Loucy (cell line): ENCODE measurements at regions not wholly inside any gene's neighbourhood (a gene's known extent, or its start where the extent isn't known, plus 50 kb on each side); places are given as distances from the start of the nearest gene placed in this dataset.

ENCODE experiments used
- H2AFZ ChIP-seq: fragments of 200-600 bp; sonication (generic); 2 replicates; pipeline ENCODE4 v1.6.0; 2016; ENCODE audit warnings: antibody characterized with exemption, mild to moderate bottlenecking, low read length, moderate library complexity
- H3F3A ChIP-seq: fragments of 200-600 bp; 2 replicates; pipeline ENCODE4 v1.6.0; 2016; ENCODE audit warnings: antibody characterized with exemption, low read depth, mild to moderate bottlenecking
- H3K27me3 ChIP-seq: fragments of 200-600 bp; sonication (generic); 2 replicates; pipeline ENCODE4 v1.6.1; 2014; ENCODE audit warnings: low read length, mild to moderate bottlenecking; ENCODE audit not compliant: insufficient read depth, poor library complexity, severe bottlenecking
- H3K36me3 ChIP-seq: fragments of 200-600 bp; sonication (generic); 2 replicates; pipeline ENCODE4 v1.6.1; 2016; ENCODE audit warnings: low read length; ENCODE audit not compliant: insufficient read depth
- H3K4me1 ChIP-seq: fragments of 200-600 bp; sonication (generic); 2 replicates; pipeline ENCODE4 v1.5.1; 2014; ENCODE audit warnings: low read length, mild to moderate bottlenecking; ENCODE audit not compliant: insufficient read depth, poor library complexity, severe bottlenecking
- H3K4me2 ChIP-seq: fragments of 200-600 bp; sonication (generic); 2 replicates; pipeline ENCODE4 v1.6.0; 2014; ENCODE audit warnings: antibody characterized with exemption, low read length, low read depth, mild to moderate bottlenecking; ENCODE audit not compliant: poor library complexity, severe bottlenecking
- H3K4me3 ChIP-seq: fragments of 200-600 bp; sonication (generic); 2 replicates; pipeline ENCODE4 v1.5.1; 2014; ENCODE audit warnings: low read length, mild to moderate bottlenecking, mixed read lengths; ENCODE audit not compliant: poor library complexity, severe bottlenecking
- H3K79me2 ChIP-seq: fragments of 200-600 bp; sonication (generic); 2 replicates; pipeline ENCODE4 v1.6.1; 2014; ENCODE audit warnings: low read length; ENCODE audit not compliant: insufficient read depth
- H3K9ac ChIP-seq: fragments of 200-600 bp; sonication (generic); 2 replicates; pipeline ENCODE4 v1.6.0; 2014; ENCODE audit warnings: mild to moderate bottlenecking, low read depth, low read length, moderate library complexity; ENCODE audit not compliant: poor library complexity, severe bottlenecking
- H3K9me2 ChIP-seq: fragments of 200-600 bp; sonication (generic); replicated peaks from 2 replicates; pipeline ENCODE4 v1.6.1; 2016; ENCODE audit warnings: low read depth, low read length, mixed read lengths
- H3K9me3 ChIP-seq: fragments of 200-600 bp; sonication (generic); 2 replicates; pipeline ENCODE4 v1.6.1; 2014; ENCODE audit warnings: mild to moderate bottlenecking, antibody characterized with exemption, low read length, low read depth; ENCODE audit not compliant: insufficient read depth
- H4K20me1 ChIP-seq: fragments of 200-600 bp; sonication (generic); 2 replicates; pipeline ENCODE4 v1.6.0; 2014; ENCODE audit warnings: antibody characterized with exemption, low read length, mild to moderate bottlenecking; ENCODE audit not compliant: insufficient read depth, poor library complexity, severe bottlenecking
- EZH2phosphoT487 ChIP-seq: fragments of 200-600 bp; IDR thresholded peaks from 2 replicates; pipeline ENCODE4 v1.6.1; 2018; ENCODE audit warnings: antibody characterized with exemption, mild to moderate bottlenecking, moderate library complexity, borderline replicate concordance
- TF ChIP-seq, protein P1 (sequence below): fragments of 200-600 bp; sonication (generic); conservative IDR thresholded peaks from 2 replicates; pipeline ENCODE4 v1.5.1; 2014; ENCODE audit warnings: mild to moderate bottlenecking, antibody characterized with exemption, low read length

DNA sequence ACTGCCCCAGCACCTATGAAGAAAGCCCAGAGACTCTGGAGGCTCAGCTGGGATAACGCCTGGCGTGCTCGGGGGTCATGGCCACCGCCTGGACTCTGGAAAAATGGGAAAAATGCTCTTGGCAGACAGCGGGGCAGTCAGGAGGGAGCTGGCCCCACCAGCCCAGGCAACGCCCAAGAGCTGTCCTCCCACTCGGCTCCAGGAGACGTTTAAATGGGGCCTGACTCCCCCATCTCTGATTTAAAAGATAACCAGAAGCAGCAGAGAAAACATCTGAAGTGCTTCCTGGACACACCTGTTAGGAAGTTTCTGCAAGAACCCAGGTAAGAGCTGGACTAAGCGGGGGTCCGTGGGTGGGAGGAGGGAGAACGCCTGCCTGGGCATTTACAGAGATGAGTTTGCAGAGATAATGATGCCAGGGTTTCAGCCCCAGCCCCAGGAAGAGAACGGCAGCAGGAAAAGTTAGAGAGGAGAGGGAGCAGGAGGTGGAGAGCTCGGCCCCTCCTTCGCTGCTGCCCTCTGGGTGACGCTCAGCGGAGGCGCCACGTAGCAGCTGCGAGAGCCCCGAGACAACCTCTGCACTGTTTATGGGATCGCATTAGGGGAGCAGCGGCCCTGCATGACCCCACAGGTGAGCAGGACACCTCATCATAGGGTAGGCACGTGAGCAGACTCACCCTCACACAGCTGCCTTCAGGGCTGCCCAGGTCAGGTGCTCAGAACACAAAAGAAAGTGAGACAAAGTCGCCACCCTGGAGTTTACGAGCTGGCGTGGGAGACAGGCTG lies 83.5 kb upstream of the INSIG1 start:
- no peak overlapping the region for H3K4me3 ChIP-seq
- H3F3A ChIP-seq = no peaks in the 10 kb centered on the region
- H2AFZ ChIP-seq = no peak overlapping the region
- H3K4me1 ChIP-seq = peaks cover 11% of the 10 kb centered on the region
- no peaks in the 10 kb centered on the region for H3K27me3 ChIP-seq
- no peak overlapping the region for H3K4me2 ChIP-seq
- H3K36me3 ChIP-seq = no peaks in the 10 kb centered on the region
- no peaks in the 10 kb centered on the region for H3K9me2 ChIP-seq
- no peaks in the 10 kb centered on the region for H3K9me3 ChIP-seq
- no peaks in the 10 kb centered on the region for H4K20me1 ChIP-seq
- H3K9ac ChIP-seq = no peak overlapping the region
- TF ChIP-seq, protein P1, sequence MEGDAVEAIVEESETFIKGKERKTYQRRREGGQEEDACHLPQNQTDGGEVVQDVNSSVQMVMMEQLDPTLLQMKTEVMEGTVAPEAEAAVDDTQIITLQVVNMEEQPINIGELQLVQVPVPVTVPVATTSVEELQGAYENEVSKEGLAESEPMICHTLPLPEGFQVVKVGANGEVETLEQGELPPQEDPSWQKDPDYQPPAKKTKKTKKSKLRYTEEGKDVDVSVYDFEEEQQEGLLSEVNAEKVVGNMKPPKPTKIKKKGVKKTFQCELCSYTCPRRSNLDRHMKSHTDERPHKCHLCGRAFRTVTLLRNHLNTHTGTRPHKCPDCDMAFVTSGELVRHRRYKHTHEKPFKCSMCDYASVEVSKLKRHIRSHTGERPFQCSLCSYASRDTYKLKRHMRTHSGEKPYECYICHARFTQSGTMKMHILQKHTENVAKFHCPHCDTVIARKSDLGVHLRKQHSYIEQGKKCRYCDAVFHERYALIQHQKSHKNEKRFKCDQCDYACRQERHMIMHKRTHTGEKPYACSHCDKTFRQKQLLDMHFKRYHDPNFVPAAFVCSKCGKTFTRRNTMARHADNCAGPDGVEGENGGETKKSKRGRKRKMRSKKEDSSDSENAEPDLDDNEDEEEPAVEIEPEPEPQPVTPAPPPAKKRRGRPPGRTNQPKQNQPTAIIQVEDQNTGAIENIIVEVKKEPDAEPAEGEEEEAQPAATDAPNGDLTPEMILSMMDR = no peak
- TF ChIP-seq EZH2phosphoT487 = no peak
- H3K79me2 ChIP-seq = no peaks in the 10 kb centered on the region

DNA sequence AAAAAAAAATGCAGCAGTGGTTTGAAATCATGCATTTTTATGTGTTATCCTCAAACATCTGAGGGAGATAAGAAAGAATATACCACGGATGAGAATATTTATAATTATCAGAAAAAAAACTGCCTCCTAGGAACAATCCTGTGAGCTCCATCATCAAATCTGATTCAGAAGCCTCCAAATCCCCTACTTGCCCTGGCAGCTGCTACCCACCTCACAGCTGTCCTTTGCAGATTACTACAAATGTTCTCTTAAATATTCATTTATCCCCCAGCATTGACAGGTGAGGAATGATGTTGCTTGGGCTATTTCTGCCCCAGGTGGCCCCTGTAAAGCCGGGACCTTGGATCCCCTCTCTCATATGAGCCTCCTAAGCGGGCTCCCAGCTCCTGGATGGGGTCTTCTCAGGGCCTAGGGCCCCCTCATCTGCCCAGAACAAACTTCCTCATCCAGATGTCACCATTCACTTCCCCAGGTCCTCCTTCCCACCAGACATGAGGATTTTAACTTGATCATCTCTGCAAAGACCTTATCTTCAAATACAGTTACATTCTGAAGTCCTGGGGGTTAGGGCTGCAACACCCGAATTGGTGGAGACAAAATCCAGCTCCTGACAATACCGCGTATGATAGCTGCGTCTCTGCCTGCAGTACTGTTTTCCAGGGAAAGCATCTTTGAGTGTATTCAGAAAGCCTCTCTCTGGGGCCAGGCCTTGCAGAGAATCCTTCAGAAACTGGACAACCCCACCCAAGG lies 81.9 kb upstream of the INSIG1 start:
- H3K27me3 ChIP-seq = no peaks in the 10 kb centered on the region
- H4K20me1 ChIP-seq = no peaks in the 10 kb centered on the region
- H3K4me1 ChIP-seq = no peaks in the 10 kb centered on the region
- no peaks in the 10 kb centered on the region for H3K36me3 ChIP-seq
- no peaks in the 10 kb centered on the region for H3K9me2 ChIP-seq
- H3F3A ChIP-seq = no peaks in the 10 kb centered on the region
- no peak overlapping the region for H3K9ac ChIP-seq
- H2AFZ ChIP-seq = no peak overlapping the region
- H3K79me2 ChIP-seq = no peaks in the 10 kb centered on the region
- no peak overlapping the region for H3K4me2 ChIP-seq
- H3K4me3 ChIP-seq = no peak overlapping the region
- TF ChIP-seq, protein P1 = no peak
- TF ChIP-seq EZH2phosphoT487 = no peak
- no peaks in the 10 kb centered on the region for H3K9me3 ChIP-seq

DNA sequence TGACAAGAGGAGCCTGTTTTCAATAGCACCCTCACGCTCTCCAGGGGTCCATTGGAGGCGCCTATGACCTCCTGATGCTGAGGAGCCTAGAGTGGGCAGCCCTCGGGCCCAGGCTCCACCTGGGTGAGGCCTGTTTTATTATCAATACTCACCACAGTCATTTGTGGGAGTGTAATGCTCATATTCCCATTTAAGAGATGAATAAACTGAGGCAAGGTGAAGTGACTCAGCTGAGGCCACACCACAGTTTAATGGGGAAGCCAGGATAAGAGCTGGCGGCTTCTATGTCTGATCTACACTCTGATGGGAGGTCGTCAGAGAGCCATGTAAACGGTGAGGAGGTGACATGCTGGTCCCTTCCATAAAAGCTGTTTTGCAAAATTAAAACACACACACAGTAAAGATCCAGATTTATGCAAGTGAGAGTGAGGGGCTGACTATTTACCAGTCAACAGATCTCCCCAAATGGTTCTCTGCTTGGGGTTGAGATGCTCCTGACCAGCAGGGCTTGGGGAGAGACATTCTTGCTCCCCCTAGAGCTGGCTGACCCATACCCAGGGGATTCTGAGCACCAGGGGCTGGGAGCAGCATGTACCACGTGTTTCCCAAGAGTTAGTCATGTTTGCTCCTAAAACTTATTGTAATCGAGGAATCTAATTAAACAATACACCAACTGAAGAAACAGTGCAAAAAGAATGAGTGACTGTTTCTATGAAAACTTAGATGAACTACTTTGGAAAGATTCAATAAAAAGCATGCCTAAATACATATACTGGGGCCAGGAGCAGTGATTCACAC lies 81.0 kb upstream of the INSIG1 start:
- H3K9me3 ChIP-seq = no peaks in the 10 kb centered on the region
- no peaks in the 10 kb centered on the region for H3F3A ChIP-seq
- no peak overlapping the region for H3K4me3 ChIP-seq
- no peak overlapping the region for H2AFZ ChIP-seq
- no peaks in the 10 kb centered on the region for H4K20me1 ChIP-seq
- no peaks in the 10 kb centered on the region for H3K27me3 ChIP-seq
- H3K4me1 ChIP-seq = no peaks in the 10 kb centered on the region
- H3K9me2 ChIP-seq = no peaks in the 10 kb centered on the region
- TF ChIP-seq, protein P1 = no peak
- no peak for TF ChIP-seq EZH2phosphoT487
- H3K36me3 ChIP-seq = no peaks in the 10 kb centered on the region
- H3K9ac ChIP-seq = no peak overlapping the region
- H3K79me2 ChIP-seq = no peaks in the 10 kb centered on the region
- H3K4me2 ChIP-seq = no peak overlapping the region
